ENCODE measurements at regions not wholly inside any gene's neighbourhood (a gene's known extent, or its start where the extent isn't known, plus 50 kb on each side); places are given as distances from the start of the nearest gene placed in this dataset.

- TF ChIP-seq PKNOX1 (IDR thresholded peaks at IDR 0.05) (no peak), CTCF (IDR thresholded peaks at IDR 0.05 in 2 of 3, conservative IDR thresholded peaks at IDR 0.05 in 1 of 3; ENCODE audit: insufficient read depth in 2 of 3, low read depth in 1 of 3, low read length in 3 of 3) (no peak), SPI1 (IDR thresholded peaks at IDR 0.05; ENCODE audit: borderline replicate concordance, low read depth, low read length) (no peak), ZNF57 (CRISPR knock-in tag; IDR thresholded peaks at IDR 0.05) (no peak), ETS1 (conservative IDR thresholded peaks at IDR 0.05; ENCODE audit: control insufficient read depth, low read depth, low read length) (no peak), SETDB1 (IDR thresholded peaks at IDR 0.05; ENCODE audit: low read length) (no peak), ZNF174 (CRISPR knock-in tag; IDR thresholded peaks at IDR 0.05) (no peak), ARHGAP35 (IDR thresholded peaks at IDR 0.05; ENCODE audit: partially characterized antibody) (no peak), POLR2AphosphoS5 (IDR thresholded peaks at IDR 0.05; ENCODE audit: control insufficient read depth, insufficient read depth, low read depth, low read length) (no peak), ZBTB11 (CRISPR knock-in tag; IDR thresholded peaks at IDR 0.05) (no peak), SMAD1 (IDR thresholded peaks at IDR 0.05; ENCODE audit: low read depth, low read length, partially characterized antibody) (no peak), CREB1 (IDR thresholded peaks at IDR 0.05) (no peak), CREB1 (CRISPR knock-in tag; IDR thresholded peaks at IDR 0.05) (no peak), CEBPB (tag; IDR thresholded peaks at IDR 0.05) (no peak), HDAC1 (IDR thresholded peaks at IDR 0.05) (no peak)
Observed at GRCh38 chr4:52244848-52245247, 193.7 kb downstream of the SPATA18 start.
